Pancreas (tissue), 10 donors: ENCODE measurements at regions not wholly inside any gene's neighbourhood (a gene's known extent, or its start where the extent isn't known, plus 50 kb on each side); places are given as distances from the start of the nearest gene placed in this dataset.

Experiments used
- ATAC-seq, 4 donors: fragments of 200-7000 bp; cut with Tn5 transposase; one replicate each; pipeline versions ENCODE4 v1.8.0 to v1.9.1; 2020; ENCODE audit warnings: mild to moderate bottlenecking in 4 of 4, moderate library complexity in 4 of 4
- DNase-seq, 6 donors: peaks; one replicate each; pipeline ENCODE4 v3.0.0-alpha.2; 2020
- FAIRE-seq: peaks from 2 replicates; lab custom pipeline; 2012; peaks lifted over from hg19 to GRCh38; lab: Jason Lieb, UNC
- H3K27ac ChIP-seq, 4 donors: fragments of 200-600 bp; sonication (generic); 1 replicate in 3 of 4; 2 replicates in 1 of 4; pipeline versions ENCODE4 v1.5.0 to v1.8.0; 2020
- H3K27me3 ChIP-seq, 4 donors: fragments of 200-600 bp; one replicate each; pipeline ENCODE4 v1.8.0; 2021
- H3K36me3 ChIP-seq, 3 donors: fragments of 200-600 bp; sonication (generic) in 1 of 3; one replicate each; pipeline versions ENCODE4 v1.5.0 to v1.8.0; 2020 to 2021
- H3K4me1 ChIP-seq, 3 donors: fragments of 200-600 bp; one replicate each; pipeline ENCODE4 v1.8.0; 2021
- H3K4me3 ChIP-seq, 4 donors: fragments of 200-600 bp; sonication (generic) in 2 of 4; one replicate each; pipeline versions ENCODE4 v1.5.0 to v1.8.0; 2020 to 2021
- H3K9me3 ChIP-seq, 4 donors: fragments of 200-600 bp; one replicate each; pipeline ENCODE4 v1.8.0; 2021
- WGBS, 2 donors: extraction: QIAGEN DNeasy Blood & Tissue Kit; methylation state at CpG; one replicate each; pipeline ENCODE4 v1.1.7; 2013; 5-methylcytosine and 5-hydroxymethylcytosine counted together
- intact Hi-C, 3 donors: fragments of 100-400 bp; cut with DNase I; formaldehyde crosslinking; loops; one replicate each; pipeline versions ENCODE4 v1.11.1 to v1.14.2; 2022
- TF ChIP-seq, protein P1 (sequence below), 4 donors: fragments of 200-600 bp; sonication (generic) in 3 of 4; IDR thresholded peaks; one replicate each; pipeline versions ENCODE4 v1.5.0 to v1.8.0; 2021; ENCODE audit warnings: antibody characterized with exemption in 4 of 4
- donor health status: healthy with polysubstance abuse.
- donor health status: DM: no; HTN: no; CAD: no; lungs with moderate emphysema.
- donor health status: DM: no; HTN: no; CAD: no.
- donor health status: control.
- donor health status: control.
- donor health status: Bipolar disorder and iron deficiency.
- donor health status: DM: yes; HTN: yes; CAD: no.
- donor health status: DM: no; HTN: no; CAD: no.
- donor health status: DM: no; HTN: no; CAD: no.
- donor health status: DM: yes; HTN: yes; CAD: no.

DNA sequence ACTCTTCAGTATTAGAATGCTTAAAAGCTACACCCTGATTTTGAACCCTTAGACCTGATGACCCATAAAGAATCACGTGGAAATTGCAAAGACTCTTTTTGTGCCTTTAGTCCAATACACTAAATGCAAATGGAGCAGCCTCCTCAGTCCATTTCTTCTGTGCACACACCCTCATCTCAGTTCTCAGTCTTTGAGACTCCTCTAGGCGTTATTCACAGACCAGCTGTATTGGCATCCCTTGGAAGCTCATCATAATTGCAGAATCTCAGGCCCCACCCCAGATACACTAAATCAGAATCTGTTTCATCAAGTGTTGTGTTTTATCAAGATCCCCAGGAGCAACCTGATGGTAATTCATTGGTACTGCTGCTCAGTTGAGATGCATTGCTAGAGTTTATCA is 335.0 kb upstream of the ATP5MC3 start:
- WGBS, 2 donors: 52 to 59% methylated on average over 2 of the region's 2 CpGs
- no peak for ATAC-seq
- no peaks in the 10 kb centered on the region for H3K9me3 ChIP-seq
- no peaks in the 10 kb centered on the region for H3K4me1 ChIP-seq
- no peaks in the 10 kb centered on the region for H3K36me3 ChIP-seq
- intact Hi-C loops: no loop called here
- no peak for FAIRE-seq
- H3K27ac ChIP-seq: no peak overlapping the region
- no peak overlapping the region for H3K4me3 ChIP-seq
- TF ChIP-seq, protein P1, sequence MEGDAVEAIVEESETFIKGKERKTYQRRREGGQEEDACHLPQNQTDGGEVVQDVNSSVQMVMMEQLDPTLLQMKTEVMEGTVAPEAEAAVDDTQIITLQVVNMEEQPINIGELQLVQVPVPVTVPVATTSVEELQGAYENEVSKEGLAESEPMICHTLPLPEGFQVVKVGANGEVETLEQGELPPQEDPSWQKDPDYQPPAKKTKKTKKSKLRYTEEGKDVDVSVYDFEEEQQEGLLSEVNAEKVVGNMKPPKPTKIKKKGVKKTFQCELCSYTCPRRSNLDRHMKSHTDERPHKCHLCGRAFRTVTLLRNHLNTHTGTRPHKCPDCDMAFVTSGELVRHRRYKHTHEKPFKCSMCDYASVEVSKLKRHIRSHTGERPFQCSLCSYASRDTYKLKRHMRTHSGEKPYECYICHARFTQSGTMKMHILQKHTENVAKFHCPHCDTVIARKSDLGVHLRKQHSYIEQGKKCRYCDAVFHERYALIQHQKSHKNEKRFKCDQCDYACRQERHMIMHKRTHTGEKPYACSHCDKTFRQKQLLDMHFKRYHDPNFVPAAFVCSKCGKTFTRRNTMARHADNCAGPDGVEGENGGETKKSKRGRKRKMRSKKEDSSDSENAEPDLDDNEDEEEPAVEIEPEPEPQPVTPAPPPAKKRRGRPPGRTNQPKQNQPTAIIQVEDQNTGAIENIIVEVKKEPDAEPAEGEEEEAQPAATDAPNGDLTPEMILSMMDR (IDR thresholded peaks at IDR 0.05): no peak
- no peaks in the 10 kb centered on the region for H3K27me3 ChIP-seq
- no peak for DNase-seq

DNA sequence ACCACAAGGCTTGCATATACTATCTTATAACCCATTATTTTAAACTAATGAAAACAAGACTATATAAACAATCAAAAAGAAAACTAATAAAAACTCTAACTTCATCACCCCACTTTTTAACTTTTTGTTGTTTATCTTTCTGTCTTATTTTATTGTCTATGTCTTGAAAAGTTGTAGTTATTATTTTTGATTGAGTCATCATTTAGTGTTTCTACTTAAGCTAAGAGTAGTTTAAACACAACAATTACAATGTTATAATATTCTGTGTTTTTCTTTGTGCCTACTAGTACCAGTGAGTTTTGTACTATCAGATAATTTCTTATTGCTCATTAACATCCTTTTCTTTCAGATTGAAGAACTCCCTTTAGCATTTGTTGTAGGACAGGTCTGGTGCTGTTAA is 318.7 kb upstream of the ATP5MC3 start:
- peaks cover 0 to 5% (median 0%) of the 10 kb centered on the region in 4 donors for H3K27me3 ChIP-seq
- H3K4me1 ChIP-seq: no peaks in the 10 kb centered on the region
- no peak overlapping the region for H3K27ac ChIP-seq
- FAIRE-seq (peak; percentile 76), ATAC-seq (no peak), DNase-seq (no peak)
- no peaks in the 10 kb centered on the region for H3K36me3 ChIP-seq
- no peaks in the 10 kb centered on the region for H3K9me3 ChIP-seq
- intact Hi-C loops: no loop called here
- H3K4me3 ChIP-seq: no peak overlapping the region
- TF ChIP-seq, protein P1 (IDR thresholded peaks at IDR 0.05): no peak

- H3K4me3 ChIP-seq: no peak overlapping the region
- WGBS, 2 donors: 66 to 76% methylated on average over 4 of the region's 4 CpGs
- no peaks in the 10 kb centered on the region for H3K4me1 ChIP-seq
- no peak for DNase-seq
- H3K27ac ChIP-seq: no peak overlapping the region
- ATAC-seq: no peak
- no peaks in the 10 kb centered on the region for H3K36me3 ChIP-seq
- H3K9me3 ChIP-seq: no peaks in the 10 kb centered on the region
- TF ChIP-seq, protein P1 (IDR thresholded peaks at IDR 0.05): no peak
- no peak for FAIRE-seq
- intact Hi-C loops: no loop called here
- H3K27me3 ChIP-seq: no peaks in the 10 kb centered on the region
These were observed 308.9 kb upstream of the ATP5MC3 start for GRCh38 chr2:175490360-175490791.

DNA sequence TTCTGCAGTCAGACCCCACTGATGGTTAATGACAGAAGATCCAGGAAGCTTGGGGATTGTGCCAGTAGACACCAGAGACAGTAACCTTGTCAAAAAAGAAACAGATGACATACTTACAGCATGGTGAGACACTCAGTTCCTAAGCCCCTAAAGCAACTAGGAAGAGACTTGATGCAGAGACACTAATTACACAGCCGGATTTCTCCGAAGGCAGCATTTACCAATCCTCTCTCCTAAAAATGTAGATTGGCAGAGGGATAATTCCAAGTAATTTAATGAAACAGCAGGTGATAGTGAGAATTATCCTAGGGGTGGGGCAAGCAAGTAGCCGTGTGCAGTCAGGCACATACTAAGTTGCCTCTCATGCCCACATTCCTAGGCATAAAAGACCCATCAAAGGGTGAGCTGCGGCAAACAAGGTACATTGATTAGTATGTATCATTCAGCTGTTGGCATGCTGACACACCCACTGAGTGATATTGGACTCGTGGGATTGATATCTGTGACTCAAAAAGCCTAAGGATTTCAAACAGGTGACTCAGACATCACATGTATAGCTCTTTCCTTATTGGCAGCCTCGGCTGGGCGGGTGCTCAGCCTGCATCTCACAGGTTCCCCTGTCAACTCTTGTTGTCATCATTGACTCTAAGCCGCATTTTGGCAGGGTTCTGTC is 296.7 kb upstream of the ATP5MC3 start:
- no peak overlapping the region for H3K27ac ChIP-seq
- 56 to 58% methylated on average over 8 of the region's 8 CpGs for WGBS, 2 donors
- no peaks in the 10 kb centered on the region for H3K4me1 ChIP-seq
- no peaks in the 10 kb centered on the region for H3K27me3 ChIP-seq
- DNase-seq (no peak), FAIRE-seq (no peak), ATAC-seq (no peak)
- H3K4me3 ChIP-seq: no peak overlapping the region
- intact Hi-C loops: no loop called here
- H3K9me3 ChIP-seq: no peaks in the 10 kb centered on the region
- H3K36me3 ChIP-seq: no peaks in the 10 kb centered on the region
- TF ChIP-seq, protein P1 (IDR thresholded peaks at IDR 0.05): no peak

- TF ChIP-seq, protein P1 (IDR thresholded peaks at IDR 0.05): no peak
- Histone ChIP-seq H3K9me3 (no peaks in the 10 kb centered on the region), H3K4me3 (no peak overlapping the region), H3K36me3 (no peaks in the 10 kb centered on the region), H3K27me3 (no peaks in the 10 kb centered on the region), H3K4me1 (no peaks in the 10 kb centered on the region), H3K27ac (no peak overlapping the region)
- FAIRE-seq (no peak), DNase-seq (no peak), ATAC-seq (no peak)
- intact Hi-C loops: no loop called here
- 81 to 85% methylated on average over 8 of the region's 8 CpGs for WGBS, 2 donors
These were observed 295.4 kb upstream of the ATP5MC3 start for GRCh38 chr2:175476948-175477347.
